Cardiac fibroblast (primary cell): ENCODE measurements at regions not wholly inside any gene's neighbourhood (a gene's known extent, or its start where the extent isn't known, plus 50 kb on each side); places are given as distances from the start of the nearest gene placed in this dataset.
A peak's percentile ranks its signal among the peaks of the same experiment; 100 is the strongest.

Source experiments
- DNase-seq, 2 donors: peaks; one replicate each; pipeline versions ENCODE4 v3.0.0 to v3.0.0-alpha.2; 2010; ENCODE audit warnings: low read depth in 2 of 2
- H3K4me3 ChIP-seq, 2 donors: replicated peaks in 1 of 2; 1 replicate in 1 of 2; 2 replicates in 1 of 2; pipeline ENCODE4 v1.5.1; 2011; ENCODE audit warnings: low read depth in 2 of 2, low read length in 2 of 2, mild to moderate bottlenecking in 2 of 2, moderate library complexity in 1 of 2
- TF ChIP-seq, protein P1 (sequence below): IDR thresholded peaks from one replicate; pipeline ENCODE4 v1.5.1; 2011; ENCODE audit warnings: low read depth, mild to moderate bottlenecking, low read length, inconsistent platforms

DNA sequence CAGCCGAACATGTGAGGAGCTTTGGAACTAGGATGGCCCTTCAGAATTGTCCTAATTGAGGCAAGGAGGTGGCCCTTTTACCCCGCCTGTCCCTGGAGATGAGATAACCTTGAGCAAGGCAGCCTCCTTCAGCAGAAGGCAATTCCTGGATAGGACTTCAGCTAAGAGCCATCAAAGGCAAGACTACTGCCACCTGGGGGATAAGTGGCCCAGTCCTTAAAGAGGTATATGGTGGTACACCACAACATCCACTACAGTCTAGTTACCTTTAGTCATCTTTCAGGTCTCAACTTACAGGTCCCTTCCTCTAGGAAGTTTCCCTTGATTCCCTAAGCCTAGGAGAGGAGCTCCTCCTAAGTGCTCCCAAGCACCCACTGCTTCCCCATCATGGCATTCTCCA, 204.2 kb upstream of the CDKN3 start:
- no peak for DNase-seq
- H3K4me3 ChIP-seq = no peak overlapping the region
- TF ChIP-seq, protein P1, sequence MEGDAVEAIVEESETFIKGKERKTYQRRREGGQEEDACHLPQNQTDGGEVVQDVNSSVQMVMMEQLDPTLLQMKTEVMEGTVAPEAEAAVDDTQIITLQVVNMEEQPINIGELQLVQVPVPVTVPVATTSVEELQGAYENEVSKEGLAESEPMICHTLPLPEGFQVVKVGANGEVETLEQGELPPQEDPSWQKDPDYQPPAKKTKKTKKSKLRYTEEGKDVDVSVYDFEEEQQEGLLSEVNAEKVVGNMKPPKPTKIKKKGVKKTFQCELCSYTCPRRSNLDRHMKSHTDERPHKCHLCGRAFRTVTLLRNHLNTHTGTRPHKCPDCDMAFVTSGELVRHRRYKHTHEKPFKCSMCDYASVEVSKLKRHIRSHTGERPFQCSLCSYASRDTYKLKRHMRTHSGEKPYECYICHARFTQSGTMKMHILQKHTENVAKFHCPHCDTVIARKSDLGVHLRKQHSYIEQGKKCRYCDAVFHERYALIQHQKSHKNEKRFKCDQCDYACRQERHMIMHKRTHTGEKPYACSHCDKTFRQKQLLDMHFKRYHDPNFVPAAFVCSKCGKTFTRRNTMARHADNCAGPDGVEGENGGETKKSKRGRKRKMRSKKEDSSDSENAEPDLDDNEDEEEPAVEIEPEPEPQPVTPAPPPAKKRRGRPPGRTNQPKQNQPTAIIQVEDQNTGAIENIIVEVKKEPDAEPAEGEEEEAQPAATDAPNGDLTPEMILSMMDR = no peak

GRCh38 chr14:54193871-54194270, 202.9 kb upstream of the CDKN3 start:
- H3K4me3 ChIP-seq = no peak overlapping the region
- DNase-seq = no peak

DNA sequence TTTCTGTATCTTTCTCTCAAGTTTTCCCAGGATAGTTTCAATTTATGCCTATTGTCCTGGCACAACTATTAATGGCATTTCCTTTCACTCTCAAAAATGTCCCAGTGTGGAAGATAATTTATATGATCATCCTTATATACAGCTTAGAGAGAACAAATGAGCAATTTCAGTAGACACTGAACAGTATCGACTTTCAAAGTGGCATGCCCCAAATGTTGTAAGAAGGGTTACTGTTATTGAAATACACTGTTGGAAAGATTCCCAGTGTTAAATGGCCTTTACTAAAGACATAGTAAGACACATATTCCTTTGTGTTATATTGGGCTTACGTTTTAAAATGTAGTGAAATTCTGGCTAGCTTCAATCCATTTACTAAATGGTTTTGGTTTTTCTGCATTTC, 202.3 kb upstream of the CDKN3 start:
- TF ChIP-seq, protein P1 = no peak
- peak; percentile 36 to 63 for DNase-seq
- no peak overlapping the region for H3K4me3 ChIP-seq

More at GRCh38 chr14:54193871-54194270, 202.9 kb upstream of the CDKN3 start:
- TF ChIP-seq, protein P1 = no peak

DNA sequence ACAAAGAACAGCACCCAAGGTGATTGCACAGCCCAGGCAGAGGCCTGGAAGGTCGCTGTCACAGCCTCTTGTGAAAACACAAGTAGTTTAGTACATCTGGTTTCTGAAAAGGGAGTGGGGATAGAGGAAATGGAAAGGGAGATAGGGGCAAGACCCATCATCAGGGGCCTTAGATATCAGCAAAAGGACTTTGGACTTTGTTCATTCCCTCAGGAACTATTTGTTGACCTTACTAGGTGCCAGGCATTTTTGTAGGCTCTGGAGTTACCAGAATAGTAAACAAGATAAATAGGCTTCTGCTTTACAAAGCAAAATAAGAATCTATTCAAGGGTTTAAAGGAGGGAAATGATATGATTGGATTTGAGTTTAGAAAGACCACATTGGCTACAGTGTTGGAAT, 199.4 kb upstream of the CDKN3 start:
- TF ChIP-seq, protein P1 = no peak
- DNase-seq = no peak
- H3K4me3 ChIP-seq = no peak overlapping the region

DNA sequence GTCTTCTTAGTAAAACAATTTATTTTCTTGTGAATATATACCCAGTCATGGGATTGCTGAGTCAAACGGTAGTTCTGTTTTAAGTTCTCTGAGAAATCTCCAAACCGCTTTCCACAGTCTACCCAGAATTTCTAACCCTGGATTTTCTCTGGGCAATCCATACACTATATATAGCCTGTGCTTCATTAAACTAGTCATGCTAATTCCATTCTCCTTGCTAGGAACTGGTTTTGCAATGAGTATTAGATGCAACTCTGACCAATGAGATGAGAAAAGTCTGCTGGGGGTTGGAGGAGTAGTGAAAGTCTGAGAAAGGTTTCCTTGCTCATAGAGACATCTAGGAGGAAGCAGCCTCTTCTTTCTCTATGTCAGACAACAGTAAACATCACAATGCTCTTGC, 196.1 kb upstream of the CDKN3 start:
- peak in 1 of 2 donors; percentile 62 for DNase-seq
- TF ChIP-seq, protein P1 = no peak
- no peak overlapping the region for H3K4me3 ChIP-seq

- TF ChIP-seq, protein P1 = no peak
- H3K4me3 ChIP-seq = no peak overlapping the region
- peak in 1 of 2 donors; percentile 21 for DNase-seq
Measured at GRCh38 chr14:54202288-54202687, 194.5 kb upstream of the CDKN3 start.

DNA sequence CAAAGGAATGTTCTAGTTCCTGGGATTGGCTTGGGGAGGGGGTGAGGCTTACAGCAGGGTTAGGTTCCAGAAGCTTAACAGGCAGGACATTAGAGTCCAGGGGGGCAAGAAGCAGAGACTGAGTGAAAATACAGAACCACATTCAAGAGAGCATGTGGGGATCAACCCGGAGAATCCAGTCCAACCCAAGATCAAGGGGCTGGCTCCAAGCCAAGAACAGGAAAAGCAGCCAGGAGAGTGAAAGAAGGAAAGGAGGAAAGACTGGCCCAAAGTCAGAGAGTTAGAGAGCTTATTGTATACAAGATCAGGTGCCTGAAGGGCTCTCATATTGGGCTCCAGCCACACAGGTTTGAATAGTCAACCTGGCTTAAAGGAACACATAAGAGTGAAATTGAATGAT, 190.3 kb upstream of the CDKN3 start:
- TF ChIP-seq, protein P1 = no peak
- DNase-seq = peak in 1 of 2 donors; percentile 3
- H3K4me3 ChIP-seq = no peak overlapping the region
